ENCODE measurements at regions not wholly inside any gene's neighbourhood (a gene's known extent, or its start where the extent isn't known, plus 50 kb on each side); places are given as distances from the start of the nearest gene placed in this dataset.

DNA sequence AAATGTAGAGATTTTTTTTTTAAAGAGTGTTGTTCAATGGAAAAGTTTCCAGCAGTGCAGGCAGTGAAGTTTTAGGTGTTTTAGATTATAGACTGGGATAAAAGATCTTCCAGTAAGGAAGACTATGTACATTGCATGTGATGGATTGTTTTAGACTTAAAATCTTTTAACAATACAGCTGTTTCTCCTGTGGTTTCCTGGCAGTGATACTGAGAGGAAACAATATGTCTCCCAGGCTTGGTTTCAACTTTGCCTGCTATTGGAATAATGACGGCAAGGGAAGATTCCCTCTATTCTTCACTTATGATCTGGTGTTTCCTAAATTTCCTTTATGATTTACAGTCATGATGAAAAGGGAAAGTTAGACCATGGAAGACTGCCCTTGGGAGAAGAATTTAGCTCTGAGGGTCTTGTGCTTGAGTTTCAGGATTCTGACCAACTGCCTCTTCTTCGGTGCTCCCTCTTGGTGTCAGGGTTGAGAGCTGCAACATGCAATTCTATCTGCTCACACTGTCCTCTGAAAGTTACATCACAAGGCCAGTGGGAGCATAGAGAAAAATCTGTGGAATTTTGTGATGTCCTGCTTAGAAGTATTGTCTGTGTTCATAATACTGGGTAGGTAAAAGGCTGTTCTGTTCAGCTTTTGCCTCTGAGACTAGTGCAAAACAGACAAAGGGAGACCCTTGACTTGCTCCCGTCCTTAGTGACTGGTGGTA is 262.8 kb upstream of the MAN1A1 start:
- TF ChIP-seq, protein P1, sequence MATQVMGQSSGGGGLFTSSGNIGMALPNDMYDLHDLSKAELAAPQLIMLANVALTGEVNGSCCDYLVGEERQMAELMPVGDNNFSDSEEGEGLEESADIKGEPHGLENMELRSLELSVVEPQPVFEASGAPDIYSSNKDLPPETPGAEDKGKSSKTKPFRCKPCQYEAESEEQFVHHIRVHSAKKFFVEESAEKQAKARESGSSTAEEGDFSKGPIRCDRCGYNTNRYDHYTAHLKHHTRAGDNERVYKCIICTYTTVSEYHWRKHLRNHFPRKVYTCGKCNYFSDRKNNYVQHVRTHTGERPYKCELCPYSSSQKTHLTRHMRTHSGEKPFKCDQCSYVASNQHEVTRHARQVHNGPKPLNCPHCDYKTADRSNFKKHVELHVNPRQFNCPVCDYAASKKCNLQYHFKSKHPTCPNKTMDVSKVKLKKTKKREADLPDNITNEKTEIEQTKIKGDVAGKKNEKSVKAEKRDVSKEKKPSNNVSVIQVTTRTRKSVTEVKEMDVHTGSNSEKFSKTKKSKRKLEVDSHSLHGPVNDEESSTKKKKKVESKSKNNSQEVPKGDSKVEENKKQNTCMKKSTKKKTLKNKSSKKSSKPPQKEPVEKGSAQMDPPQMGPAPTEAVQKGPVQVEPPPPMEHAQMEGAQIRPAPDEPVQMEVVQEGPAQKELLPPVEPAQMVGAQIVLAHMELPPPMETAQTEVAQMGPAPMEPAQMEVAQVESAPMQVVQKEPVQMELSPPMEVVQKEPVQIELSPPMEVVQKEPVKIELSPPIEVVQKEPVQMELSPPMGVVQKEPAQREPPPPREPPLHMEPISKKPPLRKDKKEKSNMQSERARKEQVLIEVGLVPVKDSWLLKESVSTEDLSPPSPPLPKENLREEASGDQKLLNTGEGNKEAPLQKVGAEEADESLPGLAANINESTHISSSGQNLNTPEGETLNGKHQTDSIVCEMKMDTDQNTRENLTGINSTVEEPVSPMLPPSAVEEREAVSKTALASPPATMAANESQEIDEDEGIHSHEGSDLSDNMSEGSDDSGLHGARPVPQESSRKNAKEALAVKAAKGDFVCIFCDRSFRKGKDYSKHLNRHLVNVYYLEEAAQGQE (IDR thresholded peaks at IDR 0.05; ENCODE audit: unreplicated experiment) = no peak
- TF ChIP-seq, protein P2, sequence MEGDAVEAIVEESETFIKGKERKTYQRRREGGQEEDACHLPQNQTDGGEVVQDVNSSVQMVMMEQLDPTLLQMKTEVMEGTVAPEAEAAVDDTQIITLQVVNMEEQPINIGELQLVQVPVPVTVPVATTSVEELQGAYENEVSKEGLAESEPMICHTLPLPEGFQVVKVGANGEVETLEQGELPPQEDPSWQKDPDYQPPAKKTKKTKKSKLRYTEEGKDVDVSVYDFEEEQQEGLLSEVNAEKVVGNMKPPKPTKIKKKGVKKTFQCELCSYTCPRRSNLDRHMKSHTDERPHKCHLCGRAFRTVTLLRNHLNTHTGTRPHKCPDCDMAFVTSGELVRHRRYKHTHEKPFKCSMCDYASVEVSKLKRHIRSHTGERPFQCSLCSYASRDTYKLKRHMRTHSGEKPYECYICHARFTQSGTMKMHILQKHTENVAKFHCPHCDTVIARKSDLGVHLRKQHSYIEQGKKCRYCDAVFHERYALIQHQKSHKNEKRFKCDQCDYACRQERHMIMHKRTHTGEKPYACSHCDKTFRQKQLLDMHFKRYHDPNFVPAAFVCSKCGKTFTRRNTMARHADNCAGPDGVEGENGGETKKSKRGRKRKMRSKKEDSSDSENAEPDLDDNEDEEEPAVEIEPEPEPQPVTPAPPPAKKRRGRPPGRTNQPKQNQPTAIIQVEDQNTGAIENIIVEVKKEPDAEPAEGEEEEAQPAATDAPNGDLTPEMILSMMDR (conservative IDR thresholded peaks at IDR 0.05; ENCODE audit: low read depth in 2 of 2) = peak in 1 of 2 experiments; percentile 9; a peak in 1 of 4 replicates
- TF ChIP-seq EZH2 (IDR thresholded peaks at IDR 0.05; ENCODE audit: low read depth, unreplicated experiment) = no peak
- no peak for TF ChIP-seq POLR2AphosphoS5 (IDR thresholded peaks at IDR 0.05; ENCODE audit: low read depth)
